Hindlimb muscle (tissue), 1 donor: ENCODE measurements at regions not wholly inside any gene's neighbourhood (a gene's known extent, or its start where the extent isn't known, plus 50 kb on each side); places are given as distances from the start of the nearest gene placed in this dataset.

Experiments used
- DNase-seq: peaks from one replicate; pipeline ENCODE4 v3.0.0-alpha.2; 2013

DNA sequence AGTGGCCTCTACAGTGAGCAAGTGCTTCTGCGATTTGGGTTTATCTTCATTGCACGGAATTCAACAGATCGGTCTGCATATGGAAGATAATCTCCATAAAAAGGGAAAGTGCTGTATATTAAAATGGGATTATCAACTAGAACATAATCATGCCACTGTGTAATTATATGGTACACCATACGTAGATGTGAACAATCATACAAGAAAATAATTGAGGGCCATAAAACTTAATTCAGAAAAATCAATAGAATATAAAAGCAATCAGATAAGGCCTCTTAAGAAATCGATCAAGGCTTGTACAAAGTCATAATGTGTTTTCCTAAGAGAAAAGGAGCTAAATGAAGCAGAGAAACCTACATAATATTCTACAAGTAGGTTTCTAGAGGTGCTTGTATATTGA lies 157.5 kb upstream of the MGMT start:
- no peak for DNase-seq

DNA sequence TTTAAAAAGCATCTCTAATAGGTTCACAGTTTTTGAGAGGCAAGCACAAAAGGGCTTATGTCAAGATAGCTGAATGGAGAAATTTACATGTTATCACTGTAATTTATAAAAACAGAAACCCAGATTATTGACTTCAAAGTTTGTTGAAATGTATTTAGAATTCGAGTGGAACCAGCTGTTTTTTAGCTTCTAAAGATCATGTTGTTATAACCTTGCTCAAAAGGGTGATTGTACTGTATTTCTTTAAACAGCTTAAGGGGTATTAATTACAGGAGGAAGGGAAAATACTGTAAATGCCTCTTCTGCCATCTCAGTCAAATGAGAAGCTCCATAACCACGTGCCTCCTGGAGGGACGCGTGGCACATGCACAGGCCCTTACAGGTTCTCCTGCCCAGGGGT lies 156.2 kb upstream of the MGMT start:
- DNase-seq: no peak

DNA sequence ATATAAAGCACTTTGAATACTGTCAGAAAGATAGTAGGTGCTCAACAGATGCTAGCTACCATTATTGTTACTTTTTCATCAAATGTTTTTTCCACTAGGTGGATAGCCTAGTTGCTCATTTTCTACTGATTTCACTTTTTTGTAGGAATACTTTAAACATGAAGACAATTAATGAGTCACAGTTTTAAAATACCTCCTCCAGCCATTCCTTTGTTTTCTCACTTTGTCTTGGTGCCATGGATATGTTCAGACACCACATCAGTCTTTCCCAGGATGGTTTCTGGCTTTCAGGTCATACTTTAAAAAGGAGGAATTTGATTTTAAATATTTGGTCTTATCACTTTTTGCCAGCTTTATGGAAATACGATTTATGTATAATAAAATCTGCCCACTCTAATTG lies 147.1 kb upstream of the MGMT start:
- no peak for DNase-seq

DNA sequence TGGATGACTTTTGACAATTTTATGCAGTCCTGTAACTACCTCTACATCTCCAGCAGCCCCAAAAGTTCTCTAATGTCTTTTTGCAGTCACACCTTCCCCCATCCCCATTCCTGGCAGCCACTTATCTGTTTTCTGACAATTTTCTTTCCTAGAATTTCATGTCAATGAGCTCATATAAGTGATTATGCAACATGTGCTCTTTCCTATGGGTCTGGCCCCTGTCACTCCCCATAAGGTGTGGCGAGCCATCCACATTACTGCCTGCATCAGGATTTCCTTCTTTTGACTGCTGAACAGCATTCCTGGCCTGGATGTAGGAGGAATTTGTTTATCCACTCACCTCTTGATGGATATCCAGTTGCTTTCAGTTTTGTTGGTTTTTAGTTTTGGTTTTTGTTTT lies 146.7 kb upstream of the MGMT start:
- no peak for DNase-seq

DNA sequence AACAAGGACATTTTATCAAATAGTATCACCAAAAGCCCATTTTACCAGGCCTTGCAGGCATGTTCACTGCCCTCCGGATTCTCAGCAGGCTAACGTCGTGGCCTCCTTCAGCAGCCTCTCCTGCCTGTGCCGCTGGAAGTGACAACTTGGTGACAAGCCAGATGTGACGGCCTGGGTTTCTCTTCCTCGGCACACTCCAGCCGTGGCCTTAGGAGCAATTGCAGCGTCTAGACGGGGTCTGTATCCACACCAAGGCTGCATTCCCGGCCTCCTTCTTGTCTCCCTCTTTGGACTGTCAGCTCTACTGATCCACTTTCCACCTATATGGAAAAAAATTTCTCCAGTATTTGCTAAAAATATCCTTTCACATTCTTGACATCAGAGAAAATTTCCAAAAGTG lies 145.3 kb upstream of the MGMT start:
- DNase-seq: no peak

DNA sequence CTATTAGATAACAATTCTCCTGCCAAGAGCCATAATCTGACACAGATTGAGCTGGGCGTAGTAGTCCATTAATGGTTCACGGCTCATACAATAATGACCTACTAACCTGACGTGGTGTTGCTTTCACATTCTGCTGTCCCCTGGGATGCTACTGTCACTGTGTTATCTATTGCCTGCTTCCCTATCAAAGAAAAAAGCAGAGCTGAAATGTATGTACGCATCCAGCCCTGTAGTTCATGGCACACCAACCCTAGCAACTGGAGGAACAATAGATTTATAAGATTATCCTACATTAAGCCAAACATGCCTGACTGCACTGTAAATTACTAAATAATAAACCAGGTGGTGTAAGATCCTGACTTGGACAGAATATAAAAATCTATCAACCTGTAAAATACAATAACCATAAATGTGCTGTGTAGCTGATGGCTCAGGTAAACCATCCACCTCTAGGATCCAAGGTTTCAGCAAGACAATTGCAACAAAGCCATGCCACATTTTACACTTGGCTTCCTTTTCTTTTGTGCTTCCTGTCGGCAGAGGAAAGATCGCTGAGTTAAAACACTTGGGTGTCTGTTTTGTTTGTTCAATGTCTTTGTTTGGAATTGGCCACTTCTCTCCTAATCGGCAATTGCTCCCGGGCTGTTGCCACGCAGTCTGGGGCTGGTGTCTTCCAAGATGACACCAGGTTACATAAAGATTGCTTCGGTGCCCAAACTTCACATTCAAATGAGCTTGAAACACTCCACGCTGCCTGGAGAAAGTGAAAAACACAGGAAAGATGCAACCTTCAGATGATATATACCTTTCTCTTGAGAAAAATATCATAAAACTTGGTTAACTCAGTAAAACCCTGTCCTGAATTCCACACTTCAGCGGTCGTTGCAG lies 143.9 kb upstream of the MGMT start:
- no peak for DNase-seq

DNA sequence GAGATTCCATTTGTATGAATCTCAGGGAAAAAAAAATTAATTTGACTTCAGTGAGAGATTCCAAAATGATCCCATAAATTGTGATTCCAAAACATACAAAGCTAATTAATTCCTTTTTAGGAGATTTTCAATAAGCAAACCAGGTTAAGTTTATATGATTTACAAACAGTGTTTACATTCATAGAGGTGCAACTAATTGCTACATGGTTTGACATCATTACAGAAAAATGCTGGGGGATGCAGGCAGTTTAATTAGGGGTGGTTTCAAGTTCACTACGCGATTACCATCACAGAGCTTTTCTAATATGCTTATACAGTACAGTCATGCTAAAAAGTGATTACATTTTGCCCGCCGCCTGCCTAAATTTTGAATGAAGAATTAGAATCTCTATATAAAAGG lies 143.2 kb upstream of the MGMT start:
- no peak for DNase-seq

DNA sequence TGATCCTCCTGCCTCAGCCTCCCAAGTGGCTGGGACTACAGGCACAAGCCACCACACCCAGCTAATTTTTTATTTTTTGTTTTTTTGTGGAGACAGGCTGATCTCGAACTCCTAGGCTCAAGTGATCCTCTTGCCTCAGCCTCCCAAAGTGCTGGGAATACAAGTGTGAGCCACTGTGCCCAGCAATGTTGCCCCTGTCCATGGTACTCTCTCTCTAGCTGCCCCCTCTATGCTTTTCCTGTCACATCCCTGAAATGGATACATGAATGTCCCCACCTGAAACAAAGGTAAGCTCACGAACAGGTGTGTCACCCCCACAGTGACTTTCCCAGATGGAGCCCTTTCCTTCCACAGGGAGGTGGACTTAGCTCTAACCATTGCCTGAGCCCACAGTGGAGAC lies 141.1 kb upstream of the MGMT start:
- no peak for DNase-seq

DNA sequence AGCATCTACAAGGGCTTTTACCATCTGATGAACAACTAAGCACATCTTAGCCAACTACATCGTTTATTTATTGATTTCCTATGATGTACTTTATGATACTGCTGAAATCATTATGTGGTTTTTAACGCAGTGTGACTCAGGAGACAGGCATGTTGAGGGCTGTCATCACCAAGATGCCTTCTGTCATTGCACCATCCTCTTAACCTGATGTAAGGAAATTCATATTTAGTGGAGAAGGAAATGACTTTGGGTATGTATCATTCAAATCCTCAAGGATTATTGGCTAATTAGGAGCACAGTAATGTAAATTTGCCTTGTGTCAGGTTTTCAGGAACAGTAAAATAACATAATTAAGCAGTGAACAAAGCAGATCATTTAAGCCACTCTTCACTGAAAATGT lies 138.5 kb upstream of the MGMT start:
- no peak for DNase-seq

DNA sequence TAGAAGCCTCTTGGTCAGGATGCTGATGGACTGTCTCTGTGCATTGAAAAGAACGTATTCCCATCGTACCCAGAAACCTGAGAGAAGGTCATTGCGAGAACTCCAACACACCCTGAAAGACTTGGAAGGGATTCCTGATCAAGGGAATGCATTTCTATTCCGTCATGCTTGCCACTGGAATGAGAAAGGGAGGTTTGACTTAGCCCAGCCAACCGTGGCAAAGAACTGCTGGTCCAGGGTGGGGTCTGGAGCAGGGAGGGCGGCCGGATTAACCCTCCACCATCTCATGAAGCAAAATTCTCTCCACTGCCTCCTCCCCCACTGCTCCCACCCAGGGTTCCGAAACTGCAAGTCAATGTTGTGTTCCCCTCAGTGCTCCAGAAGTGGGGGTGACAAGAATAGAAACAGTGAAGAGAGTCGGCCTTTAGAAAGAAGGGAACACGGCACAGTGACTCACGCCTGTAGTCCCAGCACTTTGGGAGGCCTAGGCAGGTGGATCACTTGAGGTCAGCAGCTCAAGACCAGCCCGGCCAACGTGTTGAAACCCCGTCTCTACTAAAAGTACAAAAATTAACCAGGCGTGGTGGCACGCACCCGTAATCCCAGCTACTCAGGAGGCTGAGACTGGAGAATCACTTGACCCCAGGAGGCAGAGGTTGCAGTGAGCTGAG lies 137.5 kb upstream of the MGMT start:
- no peak for DNase-seq

DNA sequence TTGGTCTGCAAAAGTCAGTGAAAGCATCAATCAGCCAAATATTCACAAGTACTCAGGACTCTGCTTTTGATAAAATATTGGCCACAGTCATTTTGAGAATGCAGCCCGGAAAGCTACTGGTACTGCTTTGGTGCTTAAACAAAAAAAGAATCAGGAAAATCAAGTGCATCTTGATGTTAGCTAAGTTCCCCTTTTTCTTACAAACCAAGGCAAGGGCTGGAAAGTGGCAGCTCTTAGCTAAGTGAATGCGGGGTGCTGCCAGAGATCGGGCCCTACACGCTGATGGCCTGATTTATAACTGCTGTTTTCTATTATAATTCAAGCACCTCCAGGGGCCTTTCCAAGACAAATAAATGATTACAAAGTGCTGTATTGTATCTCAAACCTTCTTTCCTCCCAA lies 136.8 kb upstream of the MGMT start:
- no peak for DNase-seq

DNA sequence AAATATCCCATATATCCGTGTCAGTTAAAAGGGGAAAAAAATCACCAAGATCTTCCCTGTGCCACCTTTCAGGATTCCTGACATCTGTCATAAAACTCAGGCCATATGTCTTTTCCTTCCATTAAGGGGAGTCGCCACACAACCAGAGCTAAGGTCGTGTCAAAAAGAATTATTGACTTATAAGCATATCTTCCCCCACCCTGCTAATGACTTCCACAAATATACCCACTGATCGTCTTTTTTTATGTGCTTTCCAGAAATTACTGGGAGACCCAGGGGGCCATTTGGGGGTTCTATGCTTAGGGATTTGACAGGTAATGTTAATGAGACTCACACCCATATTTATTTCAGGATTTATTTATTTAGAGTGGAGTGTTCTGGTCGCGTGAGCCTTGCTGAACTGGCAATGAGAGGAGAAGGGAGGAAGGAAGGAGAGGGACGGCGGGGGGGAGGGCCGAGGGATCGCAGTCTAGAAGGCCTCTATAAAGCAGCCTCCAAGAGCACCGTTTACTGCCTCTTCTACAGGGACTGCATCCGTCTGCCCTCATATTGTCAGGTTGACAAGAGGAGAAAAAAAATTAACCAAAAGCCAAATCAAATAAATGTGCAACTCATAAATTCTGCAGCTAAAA lies 135.7 kb upstream of the MGMT start:
- DNase-seq: no peak

DNA sequence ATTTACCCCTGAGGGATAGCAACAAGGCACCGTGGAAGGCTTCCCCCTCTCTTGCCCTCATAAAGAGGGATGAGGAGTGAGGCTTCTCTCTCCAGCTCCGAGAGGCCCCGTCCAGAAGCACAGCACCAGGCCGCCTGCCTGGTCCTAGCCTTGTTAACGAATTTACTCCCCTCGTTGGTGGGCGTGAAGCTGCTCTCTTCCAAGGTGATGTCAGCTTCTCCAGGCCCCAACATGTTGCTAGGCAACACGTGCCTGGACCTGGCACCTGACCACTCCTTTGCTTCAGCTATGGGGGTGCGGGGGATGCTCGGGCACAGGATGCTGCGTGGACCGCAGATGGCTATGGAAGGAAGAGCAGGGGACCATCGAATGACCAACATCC lies 135.2 kb upstream of the MGMT start:
- no peak for DNase-seq

DNA sequence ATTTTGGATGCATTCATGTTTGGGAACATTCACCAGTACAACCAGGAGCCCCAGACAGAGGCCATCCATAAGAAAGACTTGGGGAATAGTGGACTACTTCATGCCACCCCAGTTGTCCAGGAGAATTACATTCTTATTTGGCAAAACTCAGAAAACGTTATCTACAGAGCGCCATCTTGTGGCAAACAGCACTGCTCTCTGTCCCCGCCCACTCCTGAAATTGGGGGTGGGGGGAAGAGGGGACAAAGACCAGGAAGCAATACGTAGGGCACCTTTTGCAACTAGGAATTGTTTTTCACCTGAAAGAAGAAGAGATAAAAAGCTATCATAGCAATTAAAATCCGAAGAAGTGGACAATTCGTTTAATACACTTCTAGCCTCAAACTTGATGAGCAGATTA lies 134.6 kb upstream of the MGMT start:
- no peak for DNase-seq

DNA sequence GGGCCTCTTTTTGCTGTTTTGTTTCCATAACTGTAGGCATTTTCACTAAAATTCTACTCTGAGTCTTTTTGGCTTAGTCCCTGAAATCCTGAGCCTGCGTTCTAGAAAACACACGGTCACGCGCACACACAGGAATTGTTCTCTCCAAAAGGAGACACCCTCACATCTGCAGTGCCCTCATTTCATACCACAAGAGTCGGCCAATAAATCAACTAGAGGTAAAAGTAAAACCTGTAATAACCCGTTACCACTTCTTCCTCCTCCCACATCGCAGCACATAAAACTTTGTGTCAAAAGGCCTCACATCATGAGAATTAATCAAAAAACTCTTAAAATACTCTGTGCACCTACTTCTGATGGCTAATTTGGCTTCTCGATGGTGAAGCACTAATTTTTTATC lies 133.3 kb upstream of the MGMT start:
- no peak for DNase-seq

DNA sequence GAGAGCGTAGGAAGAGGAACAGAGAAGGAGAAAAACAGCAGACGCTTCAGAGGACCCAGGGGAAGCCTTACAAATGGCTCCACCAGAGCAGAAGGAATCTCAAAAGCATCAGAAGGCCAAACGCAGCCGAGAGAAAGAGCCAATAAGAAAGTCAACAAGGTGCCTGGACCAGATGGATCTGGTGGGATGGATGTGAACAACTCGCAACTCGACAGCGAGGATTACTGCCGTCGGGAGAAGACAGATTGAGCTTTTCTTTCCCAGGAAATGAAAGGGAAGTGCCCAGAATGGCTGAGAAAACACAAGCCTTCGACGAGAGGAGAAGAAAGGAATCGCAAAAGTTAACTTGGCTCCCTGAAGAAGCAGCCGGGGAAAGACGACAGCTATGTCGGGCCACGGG lies 132.8 kb upstream of the MGMT start:
- DNase-seq: no peak

DNA sequence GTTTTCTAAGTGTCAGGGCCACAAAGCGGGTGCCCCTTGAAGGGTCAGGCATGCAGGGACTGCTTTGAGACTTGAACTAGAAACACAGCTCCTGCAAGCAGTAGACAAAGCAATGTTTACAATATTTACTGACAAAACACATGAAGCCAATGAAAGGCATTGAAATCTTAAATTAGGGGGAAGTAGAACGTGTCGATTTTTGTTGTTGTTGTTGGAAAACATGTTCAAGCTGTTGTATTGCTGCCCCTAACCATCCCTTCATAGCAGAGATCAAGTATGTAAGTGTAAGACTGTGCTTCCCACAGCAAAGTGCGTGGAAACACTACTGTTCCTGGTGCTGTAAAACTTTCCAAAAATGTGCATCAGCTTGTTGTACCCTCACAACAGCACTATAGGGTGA lies 131.6 kb upstream of the MGMT start:
- no peak for DNase-seq

DNA sequence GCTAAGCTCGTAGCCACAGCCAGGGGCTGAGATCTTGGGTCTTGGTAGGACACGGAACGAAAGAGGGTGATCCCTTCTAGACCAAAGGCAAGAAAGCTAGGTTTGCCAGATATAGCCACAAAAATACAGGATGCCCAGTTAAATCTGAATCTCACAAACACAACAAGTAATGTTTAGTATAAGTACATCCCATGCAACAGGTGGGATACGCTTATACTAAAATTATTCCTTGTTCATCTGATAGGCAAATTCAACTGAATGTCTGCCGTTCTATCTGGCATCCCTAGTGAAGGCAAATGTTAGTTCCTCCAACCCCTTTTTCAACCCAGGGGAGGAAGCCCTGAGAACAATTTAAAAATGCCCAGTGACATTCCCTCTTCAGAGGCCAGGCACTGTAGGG lies 131.1 kb upstream of the MGMT start:
- DNase-seq: no peak

DNA sequence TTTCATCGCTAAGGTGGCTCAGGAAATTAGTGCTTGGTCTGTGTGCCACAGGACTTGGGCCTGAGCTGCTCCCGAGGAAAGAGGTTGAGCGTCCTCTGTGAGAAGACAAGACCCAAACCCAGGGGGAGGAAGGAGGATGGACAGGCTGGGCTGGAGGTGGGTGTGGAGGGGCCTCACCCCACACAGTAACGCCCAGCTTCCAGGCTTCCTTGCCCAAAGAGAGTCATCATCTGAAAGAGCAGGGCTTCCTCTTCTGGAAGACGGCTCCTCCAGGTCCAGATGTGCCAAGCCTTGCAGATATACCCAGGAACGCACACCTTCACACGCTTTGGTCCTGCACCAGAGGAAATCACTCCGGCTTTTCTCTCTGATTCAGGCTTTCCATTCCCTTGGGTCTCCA lies 127.8 kb upstream of the MGMT start:
- DNase-seq: no peak

DNA sequence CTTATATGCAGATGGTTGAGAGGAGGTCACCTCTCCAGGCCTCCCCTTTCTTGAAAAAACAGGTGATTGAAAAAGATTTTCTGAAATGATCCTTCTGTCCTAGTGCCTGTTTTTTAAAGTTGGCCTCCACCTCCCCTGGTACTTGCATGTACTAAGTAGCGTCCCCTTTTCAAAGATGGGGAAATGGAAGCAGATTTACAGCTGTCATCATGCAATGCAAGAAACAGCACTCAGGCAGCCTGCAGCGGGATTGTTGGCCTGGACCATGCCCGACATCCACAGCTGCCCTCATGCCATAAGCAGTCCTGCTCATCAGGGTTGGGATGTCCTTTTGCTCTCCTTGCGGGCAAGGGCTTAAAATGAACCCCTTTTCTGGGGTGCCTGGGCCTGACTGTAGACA lies 127.2 kb upstream of the MGMT start:
- DNase-seq: no peak

DNA sequence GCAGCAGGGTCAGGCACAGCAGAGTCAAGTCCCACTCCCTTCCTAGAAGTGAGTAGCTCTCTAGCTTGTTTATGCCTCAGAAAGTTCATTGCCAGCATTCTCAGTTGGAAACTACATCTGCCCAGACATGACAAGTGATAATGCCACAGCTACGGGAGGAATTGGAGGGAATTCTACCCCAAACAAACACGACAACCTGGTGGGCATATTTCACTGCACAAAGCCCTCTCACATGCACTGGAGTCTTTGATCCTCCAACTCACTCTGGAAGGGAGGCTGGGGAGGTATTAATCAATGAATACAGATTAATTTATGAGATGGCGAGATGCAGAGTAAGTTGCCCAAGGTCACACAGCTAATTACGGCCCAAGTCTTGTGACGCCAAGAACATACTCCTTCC lies 126.0 kb upstream of the MGMT start:
- no peak for DNase-seq

DNA sequence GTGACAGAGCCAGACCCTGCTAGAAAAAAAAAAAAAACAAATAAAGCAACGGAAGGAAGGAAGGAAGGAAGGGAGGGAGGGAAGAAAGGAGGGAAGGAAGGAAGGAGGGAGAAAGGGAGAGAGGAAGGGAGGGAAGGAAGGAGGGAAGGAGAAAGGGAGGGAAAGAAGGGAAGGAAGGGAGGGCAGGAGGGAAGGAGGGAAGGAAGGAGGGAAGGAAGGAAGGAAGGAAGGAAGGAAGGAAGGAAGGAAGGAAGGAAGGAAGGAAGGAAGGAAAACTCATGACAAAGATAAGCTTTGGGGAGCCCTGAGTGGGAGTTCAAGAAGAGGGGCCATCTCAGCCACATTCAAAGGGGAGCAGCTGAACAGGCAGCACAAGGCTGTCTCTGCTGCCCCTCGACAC lies 124.7 kb upstream of the MGMT start:
- no peak for DNase-seq

DNA sequence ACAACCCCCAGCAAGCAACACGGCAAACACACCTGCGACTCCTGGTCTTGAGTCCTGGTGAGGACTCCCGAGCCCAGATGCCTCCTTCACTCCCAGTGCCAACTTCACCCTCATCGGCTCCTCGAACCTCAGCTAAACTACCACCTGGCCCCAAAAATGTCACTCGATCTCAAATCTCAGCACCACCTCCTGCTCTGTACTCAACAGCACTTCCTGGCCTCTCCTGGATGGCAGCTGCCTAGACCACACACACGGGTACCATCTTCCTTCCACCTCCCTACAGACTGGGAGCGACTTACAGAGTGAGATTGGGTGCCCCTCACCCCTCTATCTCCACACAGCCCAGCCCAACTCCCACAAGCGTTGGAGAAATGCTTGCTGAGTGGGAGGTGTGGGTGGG lies 123.9 kb upstream of the MGMT start:
- DNase-seq: no peak

DNA sequence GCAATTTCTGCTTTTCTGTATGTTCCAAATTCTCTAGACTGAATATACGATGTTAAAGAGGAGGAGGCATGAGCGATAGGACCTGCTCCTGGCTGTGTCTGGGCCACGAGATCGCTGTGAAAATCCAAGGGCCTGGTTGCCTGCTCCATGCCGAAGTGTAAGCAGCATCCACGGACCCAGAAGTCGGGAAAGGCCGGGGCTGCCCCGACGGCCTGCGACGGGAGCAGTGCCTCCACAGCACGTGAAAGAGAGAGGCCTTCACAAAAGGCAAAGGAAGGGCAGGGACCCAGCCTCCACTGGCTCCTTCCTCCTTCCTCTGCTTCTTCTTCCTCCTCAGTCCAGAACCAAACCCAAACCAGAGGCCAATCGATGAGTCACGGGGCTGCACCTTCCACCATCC lies 122.9 kb upstream of the MGMT start:
- no peak for DNase-seq
